GM21381 (cell line): ENCODE measurements at regions not wholly inside any gene's neighbourhood (a gene's known extent, or its start where the extent isn't known, plus 50 kb on each side); places are given as distances from the start of the nearest gene placed in this dataset.

Experiments
- ATAC-seq: cut with Tn5 transposase; IDR thresholded peaks from one replicate; pipeline ENCODE4 v1.9.1; 2021; ENCODE audit warnings: mild to moderate bottlenecking, moderate library complexity; ENCODE audit not compliant: unreplicated experiment

DNA sequence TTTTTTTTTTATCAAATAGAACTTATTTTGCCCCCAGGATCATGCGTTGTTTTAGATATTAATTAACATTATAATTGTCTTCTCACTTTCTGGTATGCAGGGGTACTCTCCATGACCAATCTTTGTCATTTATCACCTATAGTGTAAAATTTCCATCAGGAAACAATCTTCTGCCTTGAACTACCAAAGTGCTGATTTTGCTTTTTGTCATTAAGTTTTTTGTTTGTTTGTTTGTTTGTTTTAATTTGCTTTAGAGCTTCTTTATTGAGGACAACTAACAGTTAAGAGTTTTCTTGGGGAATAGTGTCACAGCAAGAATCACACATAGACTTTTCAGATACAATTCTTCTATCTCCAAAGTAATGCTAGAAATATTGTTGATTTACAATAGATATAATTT lies 171.2 kb upstream of the PRPS1L1 start:
- ATAC-seq: no peak

DNA sequence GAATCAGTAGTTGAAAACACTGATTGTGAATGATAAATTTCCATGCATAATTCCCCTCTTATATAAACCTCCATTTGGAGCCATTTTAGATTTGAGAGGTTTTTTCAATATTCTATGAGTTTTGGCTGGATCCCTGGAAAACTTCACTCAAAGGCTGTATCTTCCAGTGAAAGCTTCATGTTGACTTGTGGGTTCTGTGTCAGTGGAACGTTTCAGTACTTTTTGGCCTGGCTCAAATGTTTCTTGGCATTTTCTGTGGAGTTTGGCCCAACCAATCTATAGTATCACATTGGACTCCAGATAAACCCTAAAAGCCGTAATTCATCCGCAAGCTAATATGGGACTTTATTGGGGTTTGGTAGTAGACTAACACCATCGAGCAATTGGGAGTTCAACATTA lies 172.6 kb upstream of the PRPS1L1 start:
- ATAC-seq: no peak

DNA sequence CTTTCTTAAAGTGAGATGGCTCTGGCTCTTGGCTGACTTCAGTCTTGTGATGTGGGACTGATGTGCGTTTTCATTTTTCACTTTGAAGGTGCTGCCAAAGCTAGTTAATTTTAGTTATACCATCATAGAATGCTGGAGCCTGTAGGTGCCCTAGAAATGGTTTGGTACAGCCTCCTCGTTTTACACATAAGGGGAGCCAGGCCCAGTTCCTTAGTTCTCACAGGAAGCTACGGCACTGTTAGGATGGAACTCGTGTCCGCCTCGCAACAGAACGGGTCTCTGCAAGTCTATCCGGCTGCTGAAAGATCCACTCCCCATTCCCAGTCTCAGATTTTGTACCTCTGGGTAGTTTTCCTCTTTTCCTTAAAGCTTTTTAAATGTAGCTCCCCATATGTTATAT lies 173.2 kb upstream of the PRPS1L1 start:
- no peak for ATAC-seq

DNA sequence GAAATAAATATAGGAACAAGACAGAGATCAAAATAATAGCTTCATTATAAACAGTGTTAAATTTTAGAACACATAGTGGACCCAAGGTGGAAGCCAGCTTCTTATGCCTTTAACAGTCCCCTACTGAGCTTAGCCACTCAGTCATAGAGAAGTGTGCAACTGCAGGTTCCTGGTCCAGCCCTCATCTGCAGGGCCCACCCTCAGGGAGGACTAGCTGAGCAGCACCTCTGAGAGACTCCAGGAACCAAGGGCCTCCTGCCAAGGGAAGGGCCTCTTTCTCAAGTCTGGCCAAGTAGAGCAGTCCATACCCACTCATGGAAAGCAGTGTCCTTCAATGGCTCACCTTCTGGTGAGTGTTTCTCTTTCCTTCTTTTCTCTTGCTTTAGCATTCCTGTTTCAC lies 173.7 kb upstream of the PRPS1L1 start:
- no peak for ATAC-seq

DNA sequence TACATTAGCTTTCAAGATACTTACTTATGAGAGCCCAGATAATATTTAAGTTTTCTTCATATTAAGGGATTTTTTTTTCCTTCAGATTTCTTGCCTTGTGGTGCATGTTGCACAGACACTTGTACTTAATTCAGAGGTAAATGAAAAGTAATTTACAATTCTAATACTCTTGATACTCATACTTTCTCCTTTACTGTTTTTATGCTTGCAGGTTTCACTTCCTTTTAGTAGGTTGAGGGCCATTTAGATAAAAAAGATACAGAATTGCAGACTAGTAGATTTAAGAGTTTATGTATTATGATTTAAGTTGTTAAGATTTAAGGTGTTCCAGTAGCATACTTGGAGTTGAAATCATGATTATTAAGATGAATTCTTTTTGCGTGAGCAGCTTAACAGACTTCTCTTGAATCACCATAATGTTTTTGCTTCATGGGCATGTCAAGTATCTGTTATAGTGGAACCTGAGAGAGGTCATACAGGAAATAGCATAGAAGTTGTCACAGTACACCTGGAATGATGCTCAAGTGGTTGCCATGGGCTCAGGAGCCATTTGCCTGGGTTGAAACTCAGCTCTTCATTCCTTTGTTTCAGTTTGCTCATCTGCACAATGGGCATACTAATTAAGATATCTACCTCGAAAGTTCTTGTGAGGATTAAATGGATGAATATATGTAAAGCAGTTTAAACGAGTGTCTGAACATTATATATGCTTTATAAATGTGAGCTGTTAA lies 174.8 kb upstream of the PRPS1L1 start:
- ATAC-seq: peak; percentile 55

DNA sequence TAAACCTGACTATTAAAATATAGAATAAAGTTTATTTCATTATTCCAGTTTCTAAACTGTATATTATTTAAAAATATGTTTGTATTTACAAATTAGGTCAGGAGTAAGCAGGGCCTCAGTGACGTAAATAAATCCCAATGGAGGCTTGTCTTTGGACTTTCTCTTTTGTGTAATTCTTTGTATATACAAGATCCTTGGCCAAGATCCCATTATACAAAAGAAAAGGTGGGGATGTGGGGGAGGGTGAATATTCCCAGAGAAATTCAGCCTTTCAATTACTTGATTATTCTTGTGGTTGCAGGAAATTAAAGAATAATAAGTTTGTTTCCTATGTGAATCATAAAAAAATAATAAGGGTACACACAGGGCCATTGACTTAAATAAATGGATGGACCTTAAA lies 178.7 kb upstream of the PRPS1L1 start:
- ATAC-seq: no peak

DNA sequence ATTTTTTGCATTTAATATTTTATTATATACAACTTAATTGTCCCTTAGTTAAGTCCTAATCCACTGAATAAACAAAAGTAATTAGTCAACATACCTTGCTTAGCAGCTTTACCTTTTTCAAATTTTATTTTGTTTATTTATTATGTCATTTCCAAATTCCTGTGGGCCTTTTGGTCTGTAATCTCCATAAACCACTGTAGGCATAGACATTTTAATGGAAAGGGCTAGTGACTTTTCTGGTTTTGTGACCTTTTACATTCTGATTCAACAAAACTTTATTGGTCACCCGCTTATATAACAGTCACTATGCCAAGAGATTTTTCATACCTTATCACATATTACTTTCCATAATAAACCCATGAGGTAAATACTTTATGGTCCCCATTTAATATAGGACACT lies 181.3 kb upstream of the PRPS1L1 start:
- ATAC-seq: no peak

DNA sequence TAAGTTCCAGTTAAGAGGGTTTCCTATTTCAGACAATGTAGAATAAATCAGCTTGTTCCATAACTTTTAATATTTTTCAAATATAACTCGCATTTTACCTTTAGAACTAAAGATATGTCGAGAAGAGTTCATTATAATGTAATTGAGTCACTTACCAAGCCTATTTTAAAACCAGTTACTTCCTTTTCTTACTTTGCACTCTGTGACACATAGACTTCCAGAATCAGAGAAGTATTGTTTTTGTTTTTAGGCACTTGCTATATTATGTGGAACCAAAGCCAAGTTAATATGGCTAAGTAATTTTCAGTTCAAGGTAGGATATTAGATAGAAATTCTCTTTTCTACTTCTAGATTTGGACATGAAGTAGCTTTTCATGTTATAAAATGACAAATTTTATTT lies 182.7 kb upstream of the PRPS1L1 start:
- no peak for ATAC-seq

DNA sequence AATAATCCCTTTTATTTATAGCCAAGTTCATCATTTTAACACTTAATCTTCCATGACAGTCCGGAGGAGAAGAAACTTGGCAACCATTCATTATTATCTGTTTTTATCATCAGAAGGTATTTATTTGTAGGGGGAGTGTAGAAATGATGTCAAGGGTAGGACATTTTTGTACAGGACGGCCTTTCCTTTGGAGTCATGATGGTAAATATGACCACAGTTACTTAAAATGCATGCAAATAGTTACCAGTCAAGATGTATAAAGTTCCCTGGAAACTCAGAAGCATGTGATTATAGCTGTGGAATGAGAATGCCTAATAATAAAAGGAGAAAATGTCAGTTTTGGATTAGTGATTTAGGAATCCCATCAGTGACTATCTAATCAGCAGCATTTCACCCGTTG lies 183.1 kb upstream of the PRPS1L1 start:
- ATAC-seq: no peak

DNA sequence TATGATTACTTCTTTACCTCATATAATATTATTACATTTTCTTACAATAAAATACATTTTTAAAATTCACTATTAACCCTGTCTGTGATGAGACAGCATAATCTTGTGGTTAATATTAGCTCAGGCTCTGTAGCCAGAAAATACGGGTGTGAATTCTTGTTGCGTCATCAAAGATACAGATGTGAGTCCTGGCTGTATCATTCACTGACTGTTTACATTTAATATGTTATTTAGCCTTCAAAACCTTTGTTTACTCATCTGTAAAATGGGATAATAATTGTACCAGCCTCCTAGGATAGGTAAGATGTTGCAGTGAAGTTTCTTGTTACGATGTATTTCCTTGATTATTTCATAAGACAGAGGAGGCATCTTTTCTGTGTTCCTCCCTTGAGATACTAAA lies 184.7 kb upstream of the PRPS1L1 start:
- no peak for ATAC-seq

DNA sequence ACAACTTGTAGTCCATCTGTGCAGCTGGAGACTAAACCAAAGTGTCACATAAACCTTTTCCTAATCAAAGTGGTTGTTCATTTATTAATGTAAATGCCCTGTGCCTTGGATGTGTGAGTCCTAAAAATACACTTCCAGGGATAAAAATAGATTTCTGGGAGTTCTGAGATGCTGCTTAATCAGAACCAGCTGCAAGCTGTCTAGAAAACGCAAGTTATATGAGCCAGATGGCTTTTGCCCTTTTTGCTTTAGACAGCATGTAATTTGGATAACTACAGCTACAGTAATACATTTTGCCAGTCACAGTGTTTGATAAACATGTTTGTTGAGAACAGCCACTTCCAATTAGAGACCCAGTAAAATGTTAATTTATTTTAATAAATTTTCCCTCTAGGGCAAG lies 185.1 kb upstream of the PRPS1L1 start:
- ATAC-seq: no peak

DNA sequence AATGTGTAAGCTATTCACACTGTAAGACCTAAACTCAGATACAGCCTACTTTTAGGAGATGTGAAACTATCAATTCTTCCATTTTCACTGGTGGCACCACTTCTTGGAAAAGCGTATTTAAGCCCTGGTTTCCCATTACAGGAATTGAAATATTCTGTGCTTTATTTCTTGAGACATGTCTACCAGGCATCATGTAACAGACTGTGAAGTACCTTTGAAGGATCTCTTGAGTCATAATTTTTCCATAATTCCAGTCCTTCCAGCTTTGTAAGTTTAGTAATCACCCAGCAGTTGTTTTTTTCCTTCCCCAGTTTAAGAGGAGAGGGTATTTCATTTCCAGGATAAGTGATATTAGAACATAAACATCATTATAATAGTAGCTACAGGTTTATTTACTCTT lies 186.0 kb upstream of the PRPS1L1 start:
- no peak for ATAC-seq

DNA sequence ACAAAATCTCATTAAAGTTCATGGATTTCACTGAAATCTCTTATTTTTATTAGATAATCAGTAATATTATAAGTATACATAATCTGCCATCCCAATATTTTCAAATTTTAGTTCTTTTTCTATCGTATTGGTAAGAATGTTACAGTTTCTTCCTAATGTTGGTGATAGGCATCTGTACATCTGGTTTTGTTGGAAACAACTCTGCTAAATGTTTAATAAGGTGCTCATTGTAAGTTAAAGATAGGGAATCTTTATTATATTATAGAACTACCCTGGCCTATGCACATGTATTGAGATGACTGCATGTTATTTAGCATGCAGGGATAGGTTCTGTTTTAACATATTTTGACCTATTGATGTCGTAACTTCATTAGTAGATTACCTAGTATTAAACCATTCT lies 188.6 kb upstream of the PRPS1L1 start:
- no peak for ATAC-seq

DNA sequence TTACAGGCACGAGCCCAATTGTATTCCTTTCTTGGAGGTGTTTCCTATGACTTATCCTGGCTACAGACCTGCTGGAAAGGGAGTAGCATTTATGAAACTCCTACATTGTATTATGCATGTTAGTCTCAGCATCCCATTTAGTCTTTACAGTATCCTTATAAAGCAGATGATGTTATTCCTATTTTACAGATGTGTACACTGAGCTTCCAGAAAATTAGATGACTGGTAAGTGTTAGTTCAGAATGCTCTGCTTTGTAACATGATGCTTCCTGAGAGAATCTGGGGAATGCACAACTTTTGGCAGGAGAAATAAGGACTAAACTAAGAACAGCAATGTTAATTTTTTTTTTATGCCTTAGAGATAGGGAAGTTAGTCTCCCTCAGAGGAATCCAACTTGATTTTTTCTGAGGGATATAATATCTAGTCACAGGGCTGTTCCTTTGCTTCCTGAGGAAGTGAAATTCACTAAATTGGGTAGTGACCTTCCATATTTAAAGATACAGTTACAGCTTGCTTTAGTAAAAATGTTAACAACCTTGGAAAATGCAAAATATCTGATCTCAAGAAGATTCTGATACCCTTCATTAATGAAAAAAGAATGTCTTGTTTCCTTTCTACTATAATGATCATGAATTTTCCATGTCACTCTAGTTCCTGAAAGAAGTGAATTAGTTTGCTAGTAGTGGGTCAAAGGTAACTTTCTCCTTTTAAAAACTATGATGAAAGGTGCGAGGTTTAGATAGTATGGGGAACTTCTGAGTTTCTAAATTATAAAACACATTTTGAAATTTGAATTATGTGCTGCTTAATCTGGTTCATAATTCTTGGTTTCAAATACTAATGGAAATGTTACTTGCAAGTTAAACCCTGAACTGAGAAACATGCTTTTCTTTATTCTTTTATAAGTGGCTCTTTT lies 194.0 kb upstream of the PRPS1L1 start:
- ATAC-seq: no peak

DNA sequence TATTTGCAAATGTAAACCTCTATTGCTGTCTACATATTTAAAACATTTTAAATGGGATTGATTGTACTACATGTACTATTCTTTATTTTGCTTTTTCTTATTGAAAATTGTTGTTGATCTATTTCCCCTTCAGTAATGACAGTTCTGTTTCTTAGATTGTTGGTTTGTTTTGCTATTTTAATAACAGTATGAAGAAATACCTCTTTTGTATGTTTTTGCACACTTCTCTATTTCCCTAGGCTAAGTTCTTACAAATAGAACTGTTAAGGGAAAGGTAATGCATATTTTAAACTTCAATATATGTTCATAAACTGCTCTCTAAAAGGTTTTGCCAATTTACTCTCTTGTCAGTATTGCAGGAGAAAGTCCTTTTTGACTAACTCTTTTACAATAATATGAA lies 195.0 kb upstream of the PRPS1L1 start:
- no peak for ATAC-seq

DNA sequence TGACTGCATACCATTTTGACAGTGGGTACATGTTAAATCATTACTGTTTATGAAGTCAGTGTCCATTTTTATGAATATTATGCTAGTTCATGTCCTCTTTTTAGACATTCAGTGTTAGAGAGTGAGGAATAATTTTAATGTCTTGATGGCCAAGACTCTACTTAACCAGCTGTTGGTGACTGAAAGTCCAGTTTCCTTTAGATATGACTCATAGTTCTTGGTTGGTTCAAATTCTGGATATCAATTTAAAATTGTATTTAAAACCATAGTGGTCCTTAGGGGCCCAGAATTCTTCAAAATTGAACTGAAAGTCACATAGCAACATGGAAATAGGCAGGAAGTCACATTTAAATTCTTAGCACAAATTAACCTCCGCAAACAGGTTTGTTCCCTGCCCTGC lies 196.5 kb upstream of the PRPS1L1 start:
- ATAC-seq: no peak

DNA sequence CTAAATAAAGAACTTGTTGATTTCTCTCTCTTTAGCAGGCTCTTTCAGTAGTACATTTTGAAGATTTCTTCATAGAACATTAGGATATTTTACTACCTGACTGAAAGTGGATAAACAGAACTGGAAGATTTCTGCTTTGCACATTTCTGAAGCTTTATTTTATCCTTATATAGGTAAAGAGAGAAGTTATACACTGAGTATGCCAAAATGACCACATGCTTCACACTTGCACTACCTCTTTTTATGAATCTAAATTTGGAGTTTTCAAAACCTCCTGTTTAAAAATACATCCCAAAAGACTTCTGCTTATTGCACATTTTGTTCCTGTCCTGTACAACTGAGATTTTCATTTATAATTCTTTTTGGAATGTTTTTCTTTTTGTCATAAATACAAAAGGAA lies 197.4 kb upstream of the PRPS1L1 start:
- ATAC-seq: no peak

DNA sequence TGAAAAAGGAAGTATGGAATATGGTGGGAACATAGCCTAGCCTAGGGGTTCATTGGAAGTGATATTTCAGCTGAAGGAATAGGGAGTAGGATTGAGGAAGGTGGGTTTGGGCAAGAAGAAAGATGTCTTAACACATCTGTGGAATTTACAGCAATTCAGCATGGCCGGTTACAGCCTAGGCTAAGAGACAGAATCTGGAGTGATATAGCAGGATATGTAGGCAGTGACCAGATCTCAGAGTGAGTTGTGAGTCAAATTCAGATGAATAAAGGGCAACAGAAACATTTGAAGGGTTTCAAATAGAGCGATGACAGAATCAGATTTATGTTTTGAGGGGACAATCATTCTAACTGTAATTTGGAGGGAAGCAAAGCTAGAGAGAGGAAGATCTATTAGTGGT lies 199.0 kb upstream of the PRPS1L1 start:
- ATAC-seq: no peak

DNA sequence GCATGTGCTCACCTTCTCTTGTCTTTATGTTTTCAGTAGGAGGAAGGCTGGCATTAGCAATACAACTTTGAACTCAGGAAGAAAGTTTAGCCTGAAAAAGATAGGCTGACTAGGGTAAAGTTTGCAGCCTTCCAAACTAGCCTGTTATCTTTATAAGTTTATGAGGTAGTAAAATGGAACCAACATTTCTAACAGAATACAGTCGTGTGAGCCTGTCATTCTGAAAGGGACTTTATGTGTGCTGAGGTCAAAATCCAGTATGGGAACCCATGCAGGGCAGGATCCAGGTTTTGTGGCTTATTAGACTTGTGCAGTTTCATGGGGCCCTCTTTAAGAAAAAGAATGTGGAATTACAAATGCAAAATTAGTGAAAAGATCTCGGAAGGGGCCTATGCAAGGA lies 201.0 kb upstream of the PRPS1L1 start:
- ATAC-seq: no peak

DNA sequence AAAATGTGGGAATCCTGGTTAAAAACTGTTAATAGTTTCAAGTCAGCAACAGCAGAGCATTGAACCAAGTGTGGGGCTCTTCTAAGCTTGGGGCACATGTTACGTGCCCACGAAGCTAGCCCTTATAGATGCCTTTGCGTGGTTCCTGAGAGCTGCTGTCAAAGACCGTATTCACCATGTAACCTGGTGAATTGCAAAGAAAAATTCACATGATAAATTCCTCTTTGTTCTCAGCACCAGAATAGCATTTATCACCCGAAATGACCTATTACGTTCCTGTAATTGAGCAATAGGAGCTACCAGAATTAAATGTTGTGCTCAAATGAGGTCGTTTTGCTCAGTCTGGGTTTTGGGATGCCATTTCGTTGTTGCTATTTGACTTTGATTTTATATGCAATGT lies 202.6 kb upstream of the PRPS1L1 start:
- ATAC-seq: no peak

DNA sequence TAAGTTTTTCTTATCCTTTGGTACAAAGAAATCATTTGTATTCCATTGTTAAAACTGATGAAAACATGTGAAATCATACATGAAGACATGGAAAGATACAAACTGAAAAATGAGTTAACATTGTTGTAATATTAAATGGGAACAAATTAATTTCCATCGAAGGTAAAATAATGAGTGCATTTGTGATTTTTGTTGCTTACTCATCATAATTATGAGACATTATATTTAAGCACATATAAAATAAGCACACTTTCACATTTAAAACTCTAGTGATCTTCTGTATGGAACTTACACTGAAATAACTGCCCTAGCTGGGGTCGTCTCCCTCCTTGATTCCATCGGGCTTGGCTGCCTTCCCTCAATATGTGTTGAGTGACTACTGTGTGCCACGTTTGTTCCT lies 204.2 kb upstream of the PRPS1L1 start:
- no peak for ATAC-seq

DNA sequence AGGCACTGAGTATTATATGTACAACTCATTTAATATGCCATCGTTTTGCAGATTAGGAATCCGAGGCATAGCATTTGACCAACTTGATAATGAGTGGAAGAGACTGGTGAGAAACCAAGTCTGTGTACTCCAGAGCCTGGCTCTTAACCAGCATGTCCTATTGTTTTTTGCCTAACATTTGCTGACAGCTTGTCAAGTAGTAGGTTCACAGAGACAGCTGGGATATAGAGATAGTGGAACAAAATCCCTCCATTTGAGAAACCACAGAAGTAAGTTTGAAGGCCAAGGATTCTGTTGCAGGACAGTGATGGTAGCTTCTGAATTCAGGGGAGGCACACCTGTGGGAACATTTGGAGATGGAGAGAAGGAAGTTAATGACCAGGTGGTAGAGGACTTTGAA lies 206.9 kb upstream of the PRPS1L1 start:
- no peak for ATAC-seq
